WTC11 (cell line): ENCODE measurements at regions not wholly inside any gene's neighbourhood (a gene's known extent, or its start where the extent isn't known, plus 50 kb on each side); places are given as distances from the start of the nearest gene placed in this dataset.
A peak's percentile ranks its signal among the peaks of the same experiment; 100 is the strongest.

ENCODE experiments used
- ATAC-seq: fragments of 200-7000 bp; cut with Tn5 transposase; 2 replicates; pipeline ENCODE4 v1.10.0; 2021; ENCODE audit warnings: mild to moderate bottlenecking, moderate library complexity
- CTCF ChIA-PET: fragments of 300-600 bp; sonication (Branson Sonifier 250); formaldehyde crosslinking; loops from one replicate; lab custom pipeline; 2021; ENCODE audit warnings: antibody characterized with exemption; lab: Charles Lee
- POLR2A ChIA-PET: fragments of 350-600 bp; sonication (Branson Sonifier 250); formaldehyde crosslinking; loops from one replicate; lab custom pipeline; 2021; ENCODE audit warnings: antibody characterized with exemption; lab: Charles Lee
- DNase-seq: peaks from one replicate; pipeline ENCODE4 v3.0.0; 2021; ENCODE audit warnings: low spot score
- H3K27ac Mint-ChIP-seq: 2 replicates; pipeline ENCODE4 v1.8.0; 2021; ENCODE audit warnings: mixed read lengths
- H3K27me3 Mint-ChIP-seq: 2 replicates; pipeline ENCODE4 v1.8.0; 2021; ENCODE audit warnings: low read depth, mild to moderate bottlenecking, moderate library complexity, mixed read lengths
- H3K36me3 Mint-ChIP-seq: 2 replicates; pipeline ENCODE4 v1.8.0; 2021; ENCODE audit warnings: mixed read lengths
- H3K4me1 Mint-ChIP-seq: 2 replicates; pipeline ENCODE4 v1.8.0; 2022; ENCODE audit warnings: mixed read lengths
- H3K4me3 Mint-ChIP-seq: 2 replicates; pipeline ENCODE4 v1.8.0; 2021; ENCODE audit warnings: mild to moderate bottlenecking, moderate library complexity, mixed read lengths
- H3K9me3 Mint-ChIP-seq: 2 replicates; pipeline ENCODE4 v1.8.0; 2021; ENCODE audit warnings: mixed read lengths
- ATF1 ChIP-seq: sonication (generic); formaldehyde crosslinking; IDR thresholded peaks from 2 replicates; pipeline ENCODE4 v1.8.1; 2023; ENCODE audit warnings: mild to moderate bottlenecking, moderate library complexity, missing genetic modification reagents
- ATF3 ChIP-seq: sonication (generic); formaldehyde crosslinking; conservative IDR thresholded peaks from 2 replicates; pipeline ENCODE4 v1.8.1; 2022; ENCODE audit warnings: mild to moderate bottlenecking, missing genetic modification reagents
- CREM ChIP-seq: sonication (generic); formaldehyde crosslinking; IDR thresholded peaks from 2 replicates; pipeline ENCODE4 v1.8.1; 2022; ENCODE audit warnings: mild to moderate bottlenecking, missing genetic modification reagents, moderate library complexity
- ERG ChIP-seq: fragments of 250-450 bp; sonication (Bioruptor Pico); IDR thresholded peaks from 2 replicates; pipeline ENCODE4 v1.8.0; 2021; ENCODE audit warnings: mild to moderate bottlenecking
- ETV6 ChIP-seq: sonication (generic); formaldehyde crosslinking; IDR thresholded peaks from 2 replicates; pipeline ENCODE4 v1.8.1; 2022; ENCODE audit warnings: mild to moderate bottlenecking, missing genetic modification reagents
- GTF2I ChIP-seq: fragments of 250-450 bp; sonication (Bioruptor Pico); conservative IDR thresholded peaks from 2 replicates; pipeline ENCODE4 v1.4.0; 2021; ENCODE audit warnings: mild to moderate bottlenecking
- NFYB ChIP-seq: sonication (generic); formaldehyde crosslinking; conservative IDR thresholded peaks from 2 replicates; pipeline ENCODE4 v1.8.0; 2022; ENCODE audit warnings: low read depth, missing genetic modification reagents
- NR3C1 ChIP-seq: sonication (generic); formaldehyde crosslinking; conservative IDR thresholded peaks from 2 replicates; pipeline ENCODE4 v1.8.1; 2023; ENCODE audit warnings: low read depth, mild to moderate bottlenecking, missing genetic modification reagents
- PREB ChIP-seq: sonication (generic); formaldehyde crosslinking; IDR thresholded peaks from 2 replicates; pipeline ENCODE4 v1.8.1; 2022; ENCODE audit warnings: mild to moderate bottlenecking, missing genetic modification reagents, moderate library complexity, borderline replicate concordance
- SMAD3 ChIP-seq: sonication (generic); formaldehyde crosslinking; IDR thresholded peaks from 2 replicates; pipeline ENCODE4 v1.8.0; 2022; ENCODE audit warnings: missing genetic modification reagents, mild to moderate bottlenecking, borderline replicate concordance
- TCF7 ChIP-seq: sonication (generic); formaldehyde crosslinking; IDR thresholded peaks from 2 replicates; pipeline ENCODE4 v1.8.0; 2022; ENCODE audit warnings: mild to moderate bottlenecking, low read depth, missing genetic modification reagents, moderate library complexity
- TEAD4 ChIP-seq: sonication (generic); formaldehyde crosslinking; IDR thresholded peaks from 2 replicates; pipeline ENCODE4 v1.8.0; 2022; ENCODE audit warnings: mild to moderate bottlenecking, missing genetic modification reagents
- TP53 ChIP-seq: sonication (generic); formaldehyde crosslinking; IDR thresholded peaks from 2 replicates; pipeline ENCODE4 v1.8.1; 2023; ENCODE audit warnings: mild to moderate bottlenecking, missing genetic modification reagents
- ZBTB43 ChIP-seq: sonication (generic); formaldehyde crosslinking; IDR thresholded peaks from 2 replicates; pipeline ENCODE4 v1.8.1; 2023; ENCODE audit warnings: mild to moderate bottlenecking, missing genetic modification reagents
- TF ChIP-seq, protein P1 (sequence below): sonication (generic); formaldehyde crosslinking; IDR thresholded peaks from 2 replicates; pipeline ENCODE4 v1.8.0; 2023; ENCODE audit warnings: missing genetic modification reagents, mild to moderate bottlenecking, borderline replicate concordance
- TF ChIP-seq, protein P2 (sequence below): sonication (generic); formaldehyde crosslinking; IDR thresholded peaks from 2 replicates; pipeline ENCODE4 v1.8.1; 2022; ENCODE audit warnings: mild to moderate bottlenecking, moderate library complexity, missing genetic modification reagents
- TF ChIP-seq, protein P3 (sequence below): fragments of 250-450 bp; sonication (Bioruptor Pico); conservative IDR thresholded peaks from 2 replicates; pipeline ENCODE4 v1.9.0; 2021; ENCODE audit warnings: mild to moderate bottlenecking

DNA sequence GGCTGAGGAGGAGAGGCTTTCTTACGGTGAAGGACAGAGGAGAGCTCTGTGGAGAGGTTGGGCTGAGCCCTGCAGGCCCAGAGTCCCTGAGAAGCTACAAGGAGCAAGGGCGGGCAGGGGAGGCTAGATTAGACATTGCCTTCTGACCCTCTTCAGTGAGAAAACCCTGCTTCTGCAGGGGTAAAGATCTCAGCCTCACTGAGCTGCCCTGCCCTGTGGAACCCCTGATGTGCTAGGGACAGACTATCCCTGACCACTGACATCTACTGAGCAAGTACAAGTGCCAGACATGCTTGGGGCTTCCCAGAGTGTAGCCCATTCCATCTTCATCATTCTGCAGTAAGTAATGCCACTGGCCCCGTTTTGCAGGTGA is 111.5 kb downstream of the CYP26B1 start:
- TF ChIP-seq CREM (no peak), ETV6 (no peak), NR3C1 (CRISPR knock-in tag) (no peak), PREB (CRISPR knock-in tag) (no peak)
- TF ChIP-seq, protein P1, sequence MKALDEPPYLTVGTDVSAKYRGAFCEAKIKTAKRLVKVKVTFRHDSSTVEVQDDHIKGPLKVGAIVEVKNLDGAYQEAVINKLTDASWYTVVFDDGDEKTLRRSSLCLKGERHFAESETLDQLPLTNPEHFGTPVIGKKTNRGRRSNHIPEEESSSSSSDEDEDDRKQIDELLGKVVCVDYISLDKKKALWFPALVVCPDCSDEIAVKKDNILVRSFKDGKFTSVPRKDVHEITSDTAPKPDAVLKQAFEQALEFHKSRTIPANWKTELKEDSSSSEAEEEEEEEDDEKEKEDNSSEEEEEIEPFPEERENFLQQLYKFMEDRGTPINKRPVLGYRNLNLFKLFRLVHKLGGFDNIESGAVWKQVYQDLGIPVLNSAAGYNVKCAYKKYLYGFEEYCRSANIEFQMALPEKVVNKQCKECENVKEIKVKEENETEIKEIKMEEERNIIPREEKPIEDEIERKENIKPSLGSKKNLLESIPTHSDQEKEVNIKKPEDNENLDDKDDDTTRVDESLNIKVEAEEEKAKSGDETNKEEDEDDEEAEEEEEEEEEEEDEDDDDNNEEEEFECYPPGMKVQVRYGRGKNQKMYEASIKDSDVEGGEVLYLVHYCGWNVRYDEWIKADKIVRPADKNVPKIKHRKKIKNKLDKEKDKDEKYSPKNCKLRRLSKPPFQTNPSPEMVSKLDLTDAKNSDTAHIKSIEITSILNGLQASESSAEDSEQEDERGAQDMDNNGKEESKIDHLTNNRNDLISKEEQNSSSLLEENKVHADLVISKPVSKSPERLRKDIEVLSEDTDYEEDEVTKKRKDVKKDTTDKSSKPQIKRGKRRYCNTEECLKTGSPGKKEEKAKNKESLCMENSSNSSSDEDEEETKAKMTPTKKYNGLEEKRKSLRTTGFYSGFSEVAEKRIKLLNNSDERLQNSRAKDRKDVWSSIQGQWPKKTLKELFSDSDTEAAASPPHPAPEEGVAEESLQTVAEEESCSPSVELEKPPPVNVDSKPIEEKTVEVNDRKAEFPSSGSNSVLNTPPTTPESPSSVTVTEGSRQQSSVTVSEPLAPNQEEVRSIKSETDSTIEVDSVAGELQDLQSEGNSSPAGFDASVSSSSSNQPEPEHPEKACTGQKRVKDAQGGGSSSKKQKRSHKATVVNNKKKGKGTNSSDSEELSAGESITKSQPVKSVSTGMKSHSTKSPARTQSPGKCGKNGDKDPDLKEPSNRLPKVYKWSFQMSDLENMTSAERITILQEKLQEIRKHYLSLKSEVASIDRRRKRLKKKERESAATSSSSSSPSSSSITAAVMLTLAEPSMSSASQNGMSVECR (CRISPR knock-in tag) = no peak
- TF ChIP-seq, protein P2, sequence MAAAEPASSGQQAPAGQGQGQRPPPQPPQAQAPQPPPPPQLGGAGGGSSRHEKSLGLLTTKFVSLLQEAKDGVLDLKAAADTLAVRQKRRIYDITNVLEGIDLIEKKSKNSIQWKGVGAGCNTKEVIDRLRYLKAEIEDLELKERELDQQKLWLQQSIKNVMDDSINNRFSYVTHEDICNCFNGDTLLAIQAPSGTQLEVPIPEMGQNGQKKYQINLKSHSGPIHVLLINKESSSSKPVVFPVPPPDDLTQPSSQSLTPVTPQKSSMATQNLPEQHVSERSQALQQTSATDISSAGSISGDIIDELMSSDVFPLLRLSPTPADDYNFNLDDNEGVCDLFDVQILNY (CRISPR knock-in tag) = no peak
- TF ChIP-seq, all 79 proteins: peak for 0
- Mint-ChIP-seq H3K27ac (no peak overlapping the region), H3K27me3 (no peaks in the 10 kb centered on the region), H3K9me3 (no peaks in the 10 kb centered on the region; the same call in 1 of the 2 replicates), H3K4me1 (0 out of 2 replicates have a peak, but pooled peaks cover 3% of the 10 kb centered on the region), H3K36me3 (no peaks in the 10 kb centered on the region), H3K4me3 (no peak overlapping the region)
- CTCF ChIA-PET = interaction anchor here (1.1 to 1.4 kb wide), 2 partner anchors 80 to 112 kb away, joined by 3 read pairs; no protein-coding TSS in a partner anchor
- ATAC-seq (no peak), DNase-seq (no peak)
- POLR2A ChIA-PET = no interaction called here

DNA sequence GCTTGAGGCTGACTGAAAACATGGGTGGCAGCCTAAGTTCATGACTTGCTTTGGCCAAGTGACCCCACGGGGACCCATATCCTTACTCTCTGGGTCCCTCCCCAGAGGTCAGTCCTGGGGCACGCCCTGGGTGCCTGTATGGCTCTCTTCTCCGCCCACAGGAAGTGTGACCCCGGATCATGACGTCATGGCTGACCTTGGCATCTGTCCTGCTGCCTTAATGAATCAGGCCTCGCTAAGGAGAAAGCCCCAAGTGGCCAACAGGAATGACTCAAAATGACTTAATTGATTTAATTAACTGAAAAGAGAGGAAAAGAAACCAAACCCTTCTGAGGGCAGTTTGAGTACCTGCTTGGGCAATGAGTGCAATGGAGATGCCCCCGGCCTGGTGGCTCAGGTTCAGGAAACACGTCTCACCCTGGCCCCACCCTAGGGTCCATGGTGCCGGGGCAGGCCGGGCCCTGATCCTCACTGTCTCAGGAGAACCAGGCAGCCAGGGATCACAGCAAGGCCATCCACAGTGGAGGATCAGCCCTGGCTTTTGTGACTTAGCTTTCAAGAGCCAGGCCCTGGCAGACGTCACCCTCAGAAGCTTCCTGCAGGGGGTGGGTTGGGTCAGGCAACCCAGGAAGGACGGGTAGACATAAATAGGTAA is 112.0 kb downstream of the CYP26B1 start:
- Mint-ChIP-seq H3K4me1 (0 out of 2 replicates have a peak, but pooled peaks cover 3% of the 10 kb centered on the region), H3K4me3 (no peak overlapping the region), H3K27ac (peak overlapping the region; percentile 57; the same call in 1 of the 2 replicates), H3K36me3 (no peaks in the 10 kb centered on the region), H3K9me3 (no peaks in the 10 kb centered on the region; the same call in 1 of the 2 replicates), H3K27me3 (no peaks in the 10 kb centered on the region)
- DNase-seq = no peak
- no peak for ATAC-seq
- CTCF ChIA-PET = interaction anchor here (1.1 to 1.4 kb wide), 2 partner anchors 81 to 111 kb away, joined by 3 read pairs; no protein-coding TSS in a partner anchor
- POLR2A ChIA-PET = no interaction called here
- TF ChIP-seq ATF1 (CRISPR knock-in tag) = no peak

DNA sequence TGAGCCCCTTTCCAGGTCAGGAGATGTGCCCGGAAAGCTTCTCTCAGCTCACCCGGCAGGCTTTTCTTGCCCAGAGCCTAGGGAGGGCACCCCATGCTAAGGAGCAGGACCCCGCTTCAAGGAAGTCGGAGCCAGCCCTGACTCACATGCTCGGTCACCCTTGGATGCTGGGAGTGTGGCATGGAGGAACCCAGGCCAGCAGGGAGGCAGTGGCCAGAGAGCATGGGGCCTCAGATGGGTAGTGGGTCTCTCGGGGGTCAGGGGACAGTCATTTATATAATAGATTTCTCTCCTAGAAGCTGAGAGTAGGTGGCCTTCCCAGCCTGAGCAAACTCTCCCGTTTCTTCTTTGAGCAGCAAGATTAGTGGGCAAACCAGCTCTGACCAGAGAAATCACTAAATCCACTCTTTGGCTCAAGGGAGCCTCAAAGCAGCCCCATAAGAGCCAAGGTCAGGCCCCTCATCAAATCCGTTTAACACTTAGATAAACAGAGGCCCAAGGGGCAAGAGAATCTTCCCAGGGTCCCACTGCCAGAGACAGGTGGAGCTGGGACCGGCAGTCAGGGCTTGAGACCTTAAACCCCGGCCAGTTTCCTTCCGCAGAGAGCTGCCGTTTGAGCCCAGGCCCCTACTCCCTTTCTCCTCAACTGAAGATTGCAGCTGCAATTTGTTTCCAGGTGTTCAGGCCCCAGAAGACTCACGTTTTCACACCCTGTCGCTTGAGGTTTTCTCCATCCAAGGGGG is 113.1 kb downstream of the CYP26B1 start:
- no peak for DNase-seq
- Mint-ChIP-seq H3K27me3 (no peaks in the 10 kb centered on the region), H3K4me1 (0 out of 2 replicates have a peak, but pooled peaks cover 3% of the 10 kb centered on the region), H3K36me3 (no peaks in the 10 kb centered on the region), H3K27ac (no peak overlapping the region), H3K4me3 (no peak overlapping the region), H3K9me3 (no peaks in the 10 kb centered on the region)
- CTCF ChIA-PET = no interaction called here
- no peak for ATAC-seq
- POLR2A ChIA-PET = no interaction called here
- no peak for TF ChIP-seq ZBTB43 (CRISPR knock-in tag)
- TF ChIP-seq NFYB (CRISPR knock-in tag) = no peak
- TF ChIP-seq ERG (CRISPR knock-in tag) = no peak
- no peak for TF ChIP-seq GTF2I (CRISPR knock-in tag)
- TF ChIP-seq TCF7 = no peak
- TF ChIP-seq, protein P3, sequence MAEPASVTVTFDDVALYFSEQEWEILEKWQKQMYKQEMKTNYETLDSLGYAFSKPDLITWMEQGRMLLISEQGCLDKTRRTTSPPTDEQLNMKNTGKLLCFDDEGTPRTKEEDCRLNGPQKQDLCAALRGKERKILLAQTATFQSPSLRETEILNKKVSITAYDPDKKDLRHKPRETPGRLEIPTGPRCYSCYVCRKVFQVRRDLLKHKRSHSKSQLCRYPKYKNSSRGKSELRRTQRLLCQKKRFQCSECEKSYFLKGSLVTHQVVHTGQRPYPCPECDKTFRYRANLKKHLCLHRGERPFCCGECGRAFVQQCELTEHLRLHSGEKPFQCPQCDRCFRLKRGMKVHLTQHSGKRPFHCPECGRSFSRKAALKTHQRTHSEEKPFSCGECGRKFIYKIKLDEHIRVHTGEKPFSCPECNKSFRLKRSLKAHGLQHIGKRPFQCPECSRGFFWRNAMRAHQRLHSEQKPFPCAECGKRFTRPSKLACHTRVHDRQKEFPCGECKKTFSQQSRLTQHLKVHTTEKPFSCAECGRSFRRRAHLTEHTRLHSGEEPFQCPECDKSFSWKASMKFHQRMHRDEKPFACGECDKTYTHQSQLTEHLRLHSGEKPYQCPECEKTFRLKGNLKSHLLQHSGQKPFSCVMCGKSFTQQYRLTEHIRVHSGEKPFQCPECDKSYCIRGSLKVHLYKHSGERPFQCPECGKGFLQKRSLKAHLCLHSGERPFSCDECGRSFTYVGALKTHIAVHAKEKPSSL (CRISPR knock-in tag) = no peak
- TF ChIP-seq TEAD4 (CRISPR knock-in tag) = no peak
- TF ChIP-seq SMAD3 (CRISPR knock-in tag) = no peak
- TF ChIP-seq TP53 (CRISPR knock-in tag) = no peak
- TF ChIP-seq ATF3 (CRISPR knock-in tag) = no peak
